ENCODE measurements at regions not wholly inside any gene's neighbourhood (a gene's known extent, or its start where the extent isn't known, plus 50 kb on each side); places are given as distances from the start of the nearest gene placed in this dataset.

DNA sequence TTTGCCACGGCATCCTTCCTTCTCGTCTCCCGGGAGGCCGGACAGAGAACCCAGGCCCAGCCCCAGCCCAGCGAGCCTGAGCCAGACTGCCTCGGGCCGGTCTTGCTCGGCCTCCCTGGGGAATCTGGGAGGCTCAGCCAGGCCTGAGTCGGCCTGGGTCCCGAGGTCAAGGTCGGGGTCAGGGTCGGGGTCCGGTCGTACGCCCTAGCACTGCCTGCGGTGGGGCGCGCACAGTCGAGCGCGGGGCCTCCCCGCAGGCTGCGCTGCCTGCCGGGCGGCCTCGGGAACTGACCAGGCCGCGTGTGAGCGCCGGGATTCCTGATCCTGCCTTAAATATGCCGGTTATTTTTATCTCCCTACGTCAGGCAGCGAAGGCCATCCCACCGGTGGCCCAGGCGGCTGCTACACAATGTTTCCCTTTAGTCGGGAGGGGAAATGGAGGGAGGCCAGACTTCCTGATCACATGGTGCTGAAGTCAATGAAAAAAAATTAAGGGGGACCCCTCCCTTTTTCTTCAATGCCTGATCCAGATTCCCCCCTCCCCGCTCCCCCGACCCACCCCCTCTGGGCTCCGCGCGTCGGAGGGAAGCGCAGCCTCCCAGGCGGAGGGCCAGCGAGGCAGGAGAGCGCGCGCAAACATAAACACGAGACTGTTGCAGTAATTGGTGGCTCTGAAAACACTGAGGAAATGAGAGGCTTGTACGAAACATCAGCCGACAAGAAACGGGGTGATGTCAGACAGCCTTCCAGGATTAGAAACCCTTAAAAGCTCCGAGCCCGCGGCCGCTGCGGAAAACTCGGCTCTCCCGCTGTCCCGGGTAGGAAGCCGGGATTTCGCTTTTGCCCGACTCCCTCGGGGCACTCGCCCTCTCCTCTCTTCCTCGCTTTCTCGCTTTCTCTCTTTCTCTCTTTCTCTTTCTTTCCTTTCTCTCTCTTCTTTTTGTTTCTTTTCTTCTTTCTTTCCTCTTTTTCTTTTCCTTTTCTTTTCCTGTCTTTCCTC lies 148.2 kb upstream of the KLF4 start:
- H3K27ac ChIP-seq: peak overlapping the region; percentile 96 to 99
- peak; percentile 97 to 98 for DNase-seq
- no peaks in the 10 kb centered on the region for H3K36me3 ChIP-seq
- H3K27me3 ChIP-seq: no peaks in the 10 kb centered on the region
- TF ChIP-seq, protein P1, sequence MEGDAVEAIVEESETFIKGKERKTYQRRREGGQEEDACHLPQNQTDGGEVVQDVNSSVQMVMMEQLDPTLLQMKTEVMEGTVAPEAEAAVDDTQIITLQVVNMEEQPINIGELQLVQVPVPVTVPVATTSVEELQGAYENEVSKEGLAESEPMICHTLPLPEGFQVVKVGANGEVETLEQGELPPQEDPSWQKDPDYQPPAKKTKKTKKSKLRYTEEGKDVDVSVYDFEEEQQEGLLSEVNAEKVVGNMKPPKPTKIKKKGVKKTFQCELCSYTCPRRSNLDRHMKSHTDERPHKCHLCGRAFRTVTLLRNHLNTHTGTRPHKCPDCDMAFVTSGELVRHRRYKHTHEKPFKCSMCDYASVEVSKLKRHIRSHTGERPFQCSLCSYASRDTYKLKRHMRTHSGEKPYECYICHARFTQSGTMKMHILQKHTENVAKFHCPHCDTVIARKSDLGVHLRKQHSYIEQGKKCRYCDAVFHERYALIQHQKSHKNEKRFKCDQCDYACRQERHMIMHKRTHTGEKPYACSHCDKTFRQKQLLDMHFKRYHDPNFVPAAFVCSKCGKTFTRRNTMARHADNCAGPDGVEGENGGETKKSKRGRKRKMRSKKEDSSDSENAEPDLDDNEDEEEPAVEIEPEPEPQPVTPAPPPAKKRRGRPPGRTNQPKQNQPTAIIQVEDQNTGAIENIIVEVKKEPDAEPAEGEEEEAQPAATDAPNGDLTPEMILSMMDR (IDR thresholded peaks at IDR 0.05): peak; percentile 39 to 51
- no peaks in the 10 kb centered on the region for H3K9me3 ChIP-seq
- peak overlapping the region; percentile 46 to 53 for H3K4me3 ChIP-seq
- peaks cover 0 to 27% (median 12%) of the 10 kb centered on the region in 4 donors for H3K4me1 ChIP-seq
- intact Hi-C loops (cut with DNase I; ENCODE audit: low total_unique reads): loop anchor here (1.0 to 5.0 kb wide), 3 partner anchors 95 to 150 kb away; no protein-coding TSS in a partner anchor

DNA sequence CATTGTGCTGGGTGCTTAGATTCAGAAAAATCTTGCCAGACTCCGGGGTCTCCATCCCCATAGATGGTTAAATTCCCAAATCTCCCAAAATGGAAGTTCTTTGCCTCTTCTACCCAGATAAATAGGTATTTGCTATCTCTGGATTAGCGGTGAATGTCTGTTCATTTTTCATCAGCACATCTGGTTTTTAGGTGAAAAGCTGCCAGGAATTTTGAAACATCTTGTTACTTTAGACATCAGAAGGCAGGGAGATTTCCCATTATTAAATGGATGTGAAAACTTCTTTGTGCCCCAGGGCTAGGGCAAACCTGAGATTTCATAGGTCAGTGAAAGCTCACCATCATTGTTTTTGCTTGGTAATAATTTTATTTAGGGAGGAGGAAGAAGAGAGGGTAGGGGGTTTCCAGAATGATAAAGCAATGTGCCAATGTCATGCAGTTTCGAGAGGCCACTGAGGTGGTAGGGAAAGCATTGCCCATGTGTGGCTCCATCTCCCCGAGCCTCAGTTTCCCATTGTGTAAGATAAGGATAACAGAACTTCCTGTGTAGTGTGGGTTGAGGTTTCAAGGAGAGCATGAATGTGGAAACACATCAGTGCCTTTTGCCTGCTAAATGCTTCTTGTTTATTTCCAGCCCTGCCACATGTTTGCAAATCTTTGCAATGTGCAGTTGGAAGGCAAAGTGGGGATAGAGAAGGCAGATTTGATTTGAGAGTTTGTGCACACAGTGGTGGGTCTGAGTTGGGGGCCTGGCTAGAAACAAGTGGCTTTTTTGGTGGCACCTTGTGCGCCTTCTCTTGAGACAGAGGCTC lies 147.2 kb upstream of the KLF4 start:
- intact Hi-C loops (cut with DNase I; ENCODE audit: low total_unique reads): loop anchor here (1.0 to 5.0 kb wide), 2 partner anchors 96 to 149 kb away; no protein-coding TSS in a partner anchor
- DNase-seq: no peak
- Histone ChIP-seq H3K27ac (peak overlapping the region; percentile 96 to 99), H3K9me3 (no peaks in the 10 kb centered on the region), H3K27me3 (no peaks in the 10 kb centered on the region), H3K4me3 (peak overlapping the region; percentile 46 to 53), H3K4me1 (peaks cover 0 to 27% (median 12%) of the 10 kb centered on the region in 4 donors), H3K36me3 (no peaks in the 10 kb centered on the region)
- TF ChIP-seq, protein P1 (IDR thresholded peaks at IDR 0.05): no peak

DNA sequence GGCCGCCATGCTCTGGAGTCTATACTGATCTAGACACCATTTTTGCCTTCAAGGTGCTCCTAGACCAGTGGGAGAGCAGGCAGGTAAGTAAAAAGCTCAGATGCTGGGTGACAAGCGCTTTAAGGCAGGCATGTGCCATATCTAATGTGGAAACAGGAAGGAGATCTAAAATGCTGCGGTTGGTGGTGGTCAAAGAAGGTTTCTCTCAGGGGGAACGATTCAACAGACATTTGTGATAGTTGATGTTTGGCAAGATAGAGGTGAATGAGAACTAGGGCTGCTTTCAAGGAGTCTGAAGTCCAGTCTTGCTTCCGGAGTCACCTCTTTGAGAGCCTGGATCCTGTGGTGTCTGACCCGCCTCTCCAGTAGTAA lies 146.2 kb upstream of the KLF4 start:
- TF ChIP-seq, protein P1 (IDR thresholded peaks at IDR 0.05): no peak
- Histone ChIP-seq H3K4me1 (peaks cover 0 to 27% (median 12%) of the 10 kb centered on the region in 4 donors), H3K4me3 (no peak overlapping the region), H3K9me3 (no peaks in the 10 kb centered on the region), H3K27me3 (no peaks in the 10 kb centered on the region), H3K36me3 (no peaks in the 10 kb centered on the region), H3K27ac (peak overlapping the region in 1 of 2 donors; percentile 99)
- DNase-seq: no peak
- intact Hi-C loops (cut with DNase I; ENCODE audit: low total_unique reads): loop anchor here (5.0 kb wide), 1 partner anchor 97 kb away; no protein-coding TSS in a partner anchor

DNA sequence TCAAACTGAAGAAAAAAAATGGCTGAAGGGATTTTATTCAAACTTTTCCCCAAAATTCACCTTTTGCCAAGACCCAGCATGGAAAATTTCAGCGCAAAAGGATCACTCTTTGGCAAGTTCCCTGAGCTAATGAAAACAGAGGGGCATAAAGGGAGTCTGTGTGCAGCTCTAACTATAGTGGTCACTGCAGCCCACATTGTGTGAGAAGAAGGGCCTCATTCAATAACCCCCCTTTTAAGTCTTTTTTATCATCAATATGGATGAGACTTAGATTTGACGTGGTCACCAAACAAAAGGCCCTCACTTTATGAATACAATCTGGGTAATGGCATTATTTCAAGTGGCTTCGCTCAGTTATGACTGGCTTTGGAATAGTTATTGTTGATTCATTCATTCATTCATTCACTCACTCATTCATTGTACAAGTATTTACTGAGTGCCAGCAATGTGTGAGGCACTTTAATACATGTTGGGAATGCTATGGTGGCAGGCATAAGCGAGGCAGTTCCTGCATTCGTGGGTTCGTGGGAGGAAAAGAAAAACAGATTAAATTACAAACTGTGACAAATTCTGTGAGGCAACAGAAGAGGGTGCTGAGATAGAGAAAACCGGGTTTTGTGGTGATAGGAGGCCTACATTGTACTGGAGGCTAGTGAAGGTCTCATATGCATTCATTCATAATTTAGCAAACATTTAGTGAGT lies 145.7 kb upstream of the KLF4 start:
- peak overlapping the region in 1 of 2 donors; percentile 99 for H3K27ac ChIP-seq

More for the DNA sequence above, 145.7 kb upstream of the KLF4 start:
- Histone ChIP-seq H3K9me3 (no peaks in the 10 kb centered on the region), H3K4me1 (peaks cover 0 to 27% (median 12%) of the 10 kb centered on the region in 4 donors), H3K4me3 (no peak overlapping the region), H3K27me3 (no peaks in the 10 kb centered on the region), H3K36me3 (no peaks in the 10 kb centered on the region)
- TF ChIP-seq, protein P1 (IDR thresholded peaks at IDR 0.05): no peak
- intact Hi-C loops (cut with DNase I; ENCODE audit: low total_unique reads): loop anchor here (5.0 kb wide), 1 partner anchor 97 kb away; no protein-coding TSS in a partner anchor
- DNase-seq: no peak
